K562 (cell line): ENCODE measurements at regions not wholly inside any gene's neighbourhood (a gene's known extent, or its start where the extent isn't known, plus 50 kb on each side); places are given as distances from the start of the nearest gene placed in this dataset.

Experiments used
- CBFA2T3 ChIP-seq: fragments of 450-650 bp; IDR thresholded peaks from 2 replicates; pipeline ENCODE4 v1.6.1; 2017
- FOXJ2 ChIP-seq: fragments of 200-800 bp; sonication (Bioruptor generic); IDR thresholded peaks from 2 replicates; pipeline ENCODE4 v1.6.1; 2016; ENCODE audit warnings: missing genetic modification characterization, missing compliant biosample characterization
- HDAC3 ChIP-seq: fragments of 450-650 bp; IDR thresholded peaks from 2 replicates; pipeline ENCODE4 v1.6.1; 2018; ENCODE audit warnings: borderline replicate concordance, mild to moderate bottlenecking, moderate library complexity; ENCODE audit not compliant: partially characterized antibody
- HNRNPUL1 ChIP-seq: fragments of 200-400 bp; formaldehyde crosslinking; IDR thresholded peaks from 2 replicates; pipeline ENCODE4 v1.6.1; 2017; ENCODE audit warnings: low read length
- IFI16 ChIP-seq: fragments of 250-450 bp; sonication (Bioruptor Pico); IDR thresholded peaks from 2 replicates; pipeline ENCODE4 v2.1.2; 2022; ENCODE audit warnings: mild to moderate bottlenecking, inconsistent platforms
- JUNB ChIP-seq: fragments of 450-650 bp; formaldehyde crosslinking; conservative IDR thresholded peaks from 2 replicates; pipeline ENCODE4 v1.4.0; 2020; ENCODE audit warnings: mild to moderate bottlenecking
- KLF1 ChIP-seq: fragments of 450-650 bp; IDR thresholded peaks from 2 replicates; pipeline ENCODE4 v1.6.1; 2016; ENCODE audit warnings: missing genetic modification characterization, missing compliant biosample characterization
- MECOM ChIP-seq: fragments of 250-450 bp; sonication (Bioruptor Pico); IDR thresholded peaks from 2 replicates; pipeline ENCODE4 v1.8.0; 2022; ENCODE audit warnings: inconsistent platforms
- NCOR1 ChIP-seq: fragments of 450-650 bp; IDR thresholded peaks from 2 replicates; pipeline ENCODE4 v1.6.1; 2016; ENCODE audit warnings: mild to moderate bottlenecking, moderate library complexity
- NEUROD1 ChIP-seq: fragments of 150-350 bp; IDR thresholded peaks from 2 replicates; pipeline ENCODE4 v1.6.1; 2014; ENCODE audit warnings: borderline replicate concordance, low read length, low read depth; ENCODE audit not compliant: partially characterized antibody
- NFXL1 ChIP-seq: fragments of 450-650 bp; formaldehyde crosslinking; IDR thresholded peaks from 2 replicates; pipeline ENCODE4 v1.4.0; 2021; ENCODE audit warnings: mild to moderate bottlenecking
- RBM17 ChIP-seq: fragments of 200-400 bp; formaldehyde crosslinking; IDR thresholded peaks from 2 replicates; pipeline ENCODE4 v1.6.1; 2017; ENCODE audit warnings: low read depth, mild to moderate bottlenecking, low read length, borderline replicate concordance
- SIRT6 ChIP-seq: IDR thresholded peaks from one replicate; pipeline ENCODE4 v1.6.1; 2012; ENCODE audit warnings: low read depth, mild to moderate bottlenecking, control low read depth, inconsistent platforms, low read length, moderate library complexity
- SNRNP70 ChIP-seq: fragments of 200-400 bp; formaldehyde crosslinking; optimal IDR thresholded peaks from 2 replicates; pipeline ENCODE3; 2017; ENCODE audit warnings: low read depth, low read length
- SOX6 ChIP-seq: fragments of 450-650 bp; IDR thresholded peaks from 2 replicates; pipeline ENCODE4 v1.6.1; 2014; ENCODE audit warnings: mild to moderate bottlenecking
- TCF7 ChIP-seq: sonication (generic); IDR thresholded peaks from 2 replicates; pipeline ENCODE4 v1.6.1; 2016; ENCODE audit warnings: antibody characterized with exemption, borderline replicate concordance
- USF1 ChIP-seq: sonication (generic); formaldehyde crosslinking; IDR thresholded peaks from 2 replicates; pipeline ENCODE4 v1.9.0; 2022; ENCODE audit warnings: mild to moderate bottlenecking, missing genetic modification reagents
- YBX1 ChIP-seq: fragments of 450-650 bp; IDR thresholded peaks from 2 replicates; pipeline ENCODE4 v1.7.1; 2016; ENCODE audit warnings: mild to moderate bottlenecking
- ZC3H4 ChIP-seq: sonication (generic); formaldehyde crosslinking; IDR thresholded peaks from 2 replicates; pipeline ENCODE4 v1.9.0; 2021; ENCODE audit warnings: missing genetic modification reagents, borderline replicate concordance
- ZNF740 ChIP-seq, 3 experiments: fragments of 200-800 bp in 1 of 3; sonication (Bioruptor generic) in 1 of 3; sonication (generic) in 1 of 3; formaldehyde crosslinking in 1 of 3; IDR thresholded peaks; 2 replicates each; pipeline versions ENCODE4 v1.6.1 to v1.8.0; 2016 to 2022; ENCODE audit warnings: mild to moderate bottlenecking in 2 of 3, missing compliant biosample characterization in 2 of 3, missing genetic modification characterization in 2 of 3, missing genetic modification reagents in 1 of 3
- TF ChIP-seq, protein P1 (sequence below): fragments of 250-450 bp; sonication (Bioruptor Pico); IDR thresholded peaks from 2 replicates; pipeline ENCODE4 v1.4.0; 2020
- TF ChIP-seq, protein P2 (sequence below): fragments of 450-650 bp; formaldehyde crosslinking; IDR thresholded peaks from 2 replicates; pipeline ENCODE4 v1.4.0; 2020; ENCODE audit warnings: mild to moderate bottlenecking

DNA sequence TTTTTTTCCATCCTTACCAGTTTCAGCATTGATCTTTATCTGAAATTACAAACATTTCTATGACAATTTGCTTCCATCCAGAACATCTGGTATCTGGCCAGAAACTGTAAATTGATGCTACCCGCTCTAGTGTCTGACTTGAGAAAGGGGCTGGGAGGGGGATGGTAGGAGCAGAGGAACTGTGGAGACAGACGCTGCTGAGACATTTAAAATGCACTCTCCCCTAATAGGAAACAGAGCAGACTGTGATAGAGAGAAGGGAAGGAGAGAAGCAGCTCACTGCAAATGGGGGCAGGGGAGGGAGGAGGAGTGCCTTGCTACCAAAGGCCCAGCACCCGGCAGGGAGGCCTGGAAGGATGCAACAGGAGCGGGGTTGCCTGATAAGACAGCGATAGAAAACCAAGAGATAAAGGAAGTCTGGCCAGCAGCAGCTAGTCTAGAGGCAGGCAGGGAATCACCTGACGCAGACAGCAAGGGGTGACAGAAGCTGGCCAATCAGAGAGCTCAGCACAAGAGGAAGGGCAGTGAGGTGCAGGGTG, 195.5 kb upstream of the NFIA start (continued):
- TF ChIP-seq, protein P1, sequence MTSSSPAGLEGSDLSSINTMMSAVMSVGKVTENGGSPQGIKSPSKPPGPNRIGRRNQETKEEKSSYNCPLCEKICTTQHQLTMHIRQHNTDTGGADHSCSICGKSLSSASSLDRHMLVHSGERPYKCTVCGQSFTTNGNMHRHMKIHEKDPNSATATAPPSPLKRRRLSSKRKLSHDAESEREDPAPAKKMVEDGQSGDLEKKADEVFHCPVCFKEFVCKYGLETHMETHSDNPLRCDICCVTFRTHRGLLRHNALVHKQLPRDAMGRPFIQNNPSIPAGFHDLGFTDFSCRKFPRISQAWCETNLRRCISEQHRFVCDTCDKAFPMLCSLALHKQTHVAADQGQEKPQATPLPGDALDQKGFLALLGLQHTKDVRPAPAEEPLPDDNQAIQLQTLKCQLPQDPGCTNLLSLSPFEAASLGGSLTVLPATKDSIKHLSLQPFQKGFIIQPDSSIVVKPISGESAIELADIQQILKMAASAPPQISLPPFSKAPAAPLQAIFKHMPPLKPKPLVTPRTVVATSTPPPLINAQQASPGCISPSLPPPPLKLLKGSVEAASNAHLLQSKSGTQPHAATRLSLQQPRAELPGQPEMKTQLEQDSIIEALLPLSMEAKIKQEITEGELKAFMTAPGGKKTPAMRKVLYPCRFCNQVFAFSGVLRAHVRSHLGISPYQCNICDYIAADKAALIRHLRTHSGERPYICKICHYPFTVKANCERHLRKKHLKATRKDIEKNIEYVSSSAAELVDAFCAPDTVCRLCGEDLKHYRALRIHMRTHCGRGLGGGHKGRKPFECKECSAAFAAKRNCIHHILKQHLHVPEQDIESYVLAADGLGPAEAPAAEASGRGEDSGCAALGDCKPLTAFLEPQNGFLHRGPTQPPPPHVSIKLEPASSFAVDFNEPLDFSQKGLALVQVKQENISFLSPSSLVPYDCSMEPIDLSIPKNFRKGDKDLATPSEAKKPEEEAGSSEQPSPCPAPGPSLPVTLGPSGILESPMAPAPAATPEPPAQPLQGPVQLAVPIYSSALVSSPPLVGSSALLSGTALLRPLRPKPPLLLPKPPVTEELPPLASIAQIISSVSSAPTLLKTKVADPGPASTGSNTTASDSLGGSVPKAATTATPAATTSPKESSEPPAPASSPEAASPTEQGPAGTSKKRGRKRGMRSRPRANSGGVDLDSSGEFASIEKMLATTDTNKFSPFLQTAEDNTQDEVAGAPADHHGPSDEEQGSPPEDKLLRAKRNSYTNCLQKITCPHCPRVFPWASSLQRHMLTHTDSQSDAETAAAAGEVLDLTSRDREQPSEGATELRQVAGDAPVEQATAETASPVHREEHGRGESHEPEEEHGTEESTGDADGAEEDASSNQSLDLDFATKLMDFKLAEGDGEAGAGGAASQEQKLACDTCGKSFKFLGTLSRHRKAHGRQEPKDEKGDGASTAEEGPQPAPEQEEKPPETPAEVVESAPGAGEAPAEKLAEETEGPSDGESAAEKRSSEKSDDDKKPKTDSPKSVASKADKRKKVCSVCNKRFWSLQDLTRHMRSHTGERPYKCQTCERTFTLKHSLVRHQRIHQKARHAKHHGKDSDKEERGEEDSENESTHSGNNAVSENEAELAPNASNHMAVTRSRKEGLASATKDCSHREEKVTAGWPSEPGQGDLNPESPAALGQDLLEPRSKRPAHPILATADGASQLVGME (CRISPR knock-in tag) = peak; percentile 84; the same call in 1 of the 2 replicates
- TF ChIP-seq, protein P2, sequence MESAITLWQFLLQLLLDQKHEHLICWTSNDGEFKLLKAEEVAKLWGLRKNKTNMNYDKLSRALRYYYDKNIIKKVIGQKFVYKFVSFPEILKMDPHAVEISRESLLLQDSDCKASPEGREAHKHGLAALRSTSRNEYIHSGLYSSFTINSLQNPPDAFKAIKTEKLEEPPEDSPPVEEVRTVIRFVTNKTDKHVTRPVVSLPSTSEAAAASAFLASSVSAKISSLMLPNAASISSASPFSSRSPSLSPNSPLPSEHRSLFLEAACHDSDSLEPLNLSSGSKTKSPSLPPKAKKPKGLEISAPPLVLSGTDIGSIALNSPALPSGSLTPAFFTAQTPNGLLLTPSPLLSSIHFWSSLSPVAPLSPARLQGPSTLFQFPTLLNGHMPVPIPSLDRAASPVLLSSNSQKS (CRISPR knock-in tag) = no peak
- no peak for TF ChIP-seq NCOR1
- peak; percentile 43 for TF ChIP-seq CBFA2T3
- no peak for TF ChIP-seq JUNB (CRISPR knock-in tag)
- no peak for TF ChIP-seq NFXL1
- no peak for TF ChIP-seq HDAC3
- no peak for TF ChIP-seq ZC3H4
- TF ChIP-seq YBX1 = no peak
- 0 out of 2 replicates have a peak, but pooled peaks have one; percentile 13 for TF ChIP-seq FOXJ2
- TF ChIP-seq IFI16 (CRISPR knock-in tag) = no peak
- TF ChIP-seq SOX6 = peak; percentile 17; the same call in 1 of the 2 replicates
- TF ChIP-seq SNRNP70 = no peak
- no peak for TF ChIP-seq ZNF740 (CRISPR knock-in tag; IDR thresholded peaks at IDR 0.05)
- TF ChIP-seq ZNF740 (tag; IDR thresholded peaks at IDR 0.05) = no peak
- no peak for TF ChIP-seq NEUROD1
- TF ChIP-seq SIRT6 = no peak
- TF ChIP-seq TCF7 = no peak
- TF ChIP-seq RBM17 = no peak
- peak; percentile 68 for TF ChIP-seq MECOM (CRISPR knock-in tag)
- no peak for TF ChIP-seq USF1
- TF ChIP-seq HNRNPUL1 = no peak
- no peak for TF ChIP-seq KLF1 (tag)
